ENCODE measurements at regions not wholly inside any gene's neighbourhood (a gene's known extent, or its start where the extent isn't known, plus 50 kb on each side); places are given as distances from the start of the nearest gene placed in this dataset.

- TF ChIP-seq BCL11A (IDR thresholded peaks at IDR 0.05; ENCODE audit: low read depth in 2 of 2, low read length in 2 of 2), result no peak
- no peak for TF ChIP-seq MAX (IDR thresholded peaks at IDR 0.05)
- TF ChIP-seq PHF8 (conservative IDR thresholded peaks at IDR 0.05; ENCODE audit: low read depth, low read length), result no peak
- TF ChIP-seq SUZ12 (IDR thresholded peaks at IDR 0.05; ENCODE audit: low read length), result no peak
- TF ChIP-seq CBX5 (IDR thresholded peaks at IDR 0.05; ENCODE audit: low read depth, low read length), result no peak
- no peak for TF ChIP-seq YY1 (IDR thresholded peaks at IDR 0.05; ENCODE audit: low read depth, low read length)
- no peak for TF ChIP-seq SRF (IDR thresholded peaks at IDR 0.05; ENCODE audit: low read depth, low read length)
- TF ChIP-seq ATF3 (IDR thresholded peaks at IDR 0.05; ENCODE audit: insufficient read depth, low read depth, low read length), result no peak
- TF ChIP-seq EZH2 (IDR thresholded peaks at IDR 0.05; ENCODE audit: low read depth, low read length, severe bottlenecking), result no peak
- TF ChIP-seq EP300 (IDR thresholded peaks at IDR 0.05; ENCODE audit: borderline replicate concordance in 1 of 2, low read depth in 2 of 2, low read length in 2 of 2), result no peak
- no peak for TF ChIP-seq CTCF (IDR thresholded peaks at IDR 0.05; ENCODE audit: control extremely low read depth in 1 of 3, insufficient read depth in 1 of 3, low read depth in 1 of 3, low read length in 3 of 3)
These were observed 610.2 kb upstream of the ROBO2 start for GRCh38 chr3:76429581-76430177.

Data from H1 (cell line).